ENCODE measurements at regions not wholly inside any gene's neighbourhood (a gene's known extent, or its start where the extent isn't known, plus 50 kb on each side); places are given as distances from the start of the nearest gene placed in this dataset.
"Not testable (repeated sequence)": the region's sequence is repeated elsewhere in the genome, so short reads cannot be mapped to it uniquely, and the experiment has no call there.

DNA sequence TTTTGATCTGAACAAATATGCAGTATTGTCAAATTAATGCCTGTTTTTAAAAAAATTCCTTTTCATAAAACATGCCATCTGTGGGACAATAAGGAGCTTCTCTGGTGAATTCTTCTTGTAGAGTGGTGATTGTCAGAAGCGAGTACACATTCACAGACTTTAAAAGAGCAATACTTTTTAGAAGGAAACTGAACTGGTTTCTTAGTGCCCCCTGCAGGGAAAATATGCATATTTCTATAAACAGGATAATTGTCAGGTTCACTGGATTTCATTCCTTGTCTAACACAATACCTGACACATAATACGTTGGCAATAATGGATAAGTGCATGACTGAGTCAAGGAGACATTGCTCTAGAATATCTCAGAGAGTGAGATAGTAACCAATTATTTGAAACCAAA lies 133.7 kb downstream of the KIF4B start:
- DNase-seq (ENCODE audit: low read depth): no peak
- TF ChIP-seq CTCF (conservative IDR thresholded peaks at IDR 0.05; ENCODE audit: low read depth, low read length): peak; percentile 30
- H3K4me3 ChIP-seq (ENCODE audit: low read length): no peak overlapping the region

- H3K4me3 ChIP-seq (ENCODE audit: low read length): no peak overlapping the region
- TF ChIP-seq CTCF (conservative IDR thresholded peaks at IDR 0.05; ENCODE audit: low read depth, low read length): no peak
- no peak for DNase-seq (ENCODE audit: low read depth)
Observed at GRCh38 chr5:155148694-155149093, 135.1 kb downstream of the KIF4B start.

GRCh38 chr5:155150012-155150411 lies 136.5 kb downstream of the KIF4B start:
- H3K4me3 ChIP-seq (ENCODE audit: low read length): no peak overlapping the region
- no peak for DNase-seq (ENCODE audit: low read depth)
- no peak for TF ChIP-seq CTCF (conservative IDR thresholded peaks at IDR 0.05; ENCODE audit: low read depth, low read length)

GRCh38 chr5:155154973-155155372 lies 141.4 kb downstream of the KIF4B start:
- no peak for TF ChIP-seq CTCF (conservative IDR thresholded peaks at IDR 0.05; ENCODE audit: low read depth, low read length)
- no peak overlapping the region for H3K4me3 ChIP-seq (ENCODE audit: low read length)
- DNase-seq (ENCODE audit: low read depth): peak; percentile 8

DNA sequence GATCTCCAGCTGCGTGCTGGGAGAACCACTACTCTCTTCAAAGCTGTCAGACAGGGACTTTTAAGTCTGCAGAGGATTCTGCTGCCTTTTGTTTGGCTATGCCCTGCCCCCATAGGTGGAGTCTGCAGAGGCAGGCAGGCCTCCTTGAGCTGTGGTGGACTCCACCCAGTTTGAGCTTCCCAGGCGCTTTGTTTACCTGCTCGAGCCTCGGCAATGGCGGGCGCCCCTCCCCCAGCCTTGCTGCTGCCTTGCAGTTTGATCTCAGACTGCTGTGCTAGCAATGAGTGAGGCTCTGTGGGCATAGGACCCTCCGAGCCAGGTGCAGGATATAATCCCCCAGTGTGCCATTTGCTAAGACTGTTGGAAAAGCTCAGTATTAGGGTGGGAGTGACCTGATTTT lies 149.5 kb downstream of the KIF4B start:
- not testable (repeated sequence) for DNase-seq (ENCODE audit: low read depth); H3K4me3 ChIP-seq (ENCODE audit: low read length)

DNA sequence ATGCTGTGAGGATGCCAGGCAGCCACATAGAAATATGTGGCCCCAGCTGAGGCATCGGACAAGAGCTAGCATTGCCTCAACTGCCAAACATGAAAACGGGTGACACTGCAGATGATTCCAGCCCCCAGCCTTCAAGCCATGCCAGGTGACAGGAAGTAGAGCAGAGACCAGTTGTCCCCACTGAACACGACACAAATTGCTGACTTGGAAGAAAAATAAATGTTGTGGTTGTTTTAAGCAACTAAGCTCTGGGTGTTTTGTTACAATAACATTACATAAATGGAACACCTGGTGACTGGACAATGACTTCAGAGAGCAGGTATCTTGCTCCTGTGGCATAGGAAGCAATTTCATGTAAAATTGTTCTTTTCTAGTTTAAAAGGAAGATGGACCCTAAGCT lies 154.2 kb downstream of the KIF4B start:
- no peak for DNase-seq (ENCODE audit: low read depth)
- no peak overlapping the region for H3K4me3 ChIP-seq (ENCODE audit: low read length)
- TF ChIP-seq CTCF (conservative IDR thresholded peaks at IDR 0.05; ENCODE audit: low read depth, low read length): no peak

- H3K4me3 ChIP-seq (ENCODE audit: low read length): no peak overlapping the region
- no peak for TF ChIP-seq CTCF (conservative IDR thresholded peaks at IDR 0.05; ENCODE audit: low read depth, low read length)
- DNase-seq (ENCODE audit: low read depth): no peak
Observed at GRCh38 chr5:155181542-155181941, 168.0 kb downstream of the KIF4B start.

DNA sequence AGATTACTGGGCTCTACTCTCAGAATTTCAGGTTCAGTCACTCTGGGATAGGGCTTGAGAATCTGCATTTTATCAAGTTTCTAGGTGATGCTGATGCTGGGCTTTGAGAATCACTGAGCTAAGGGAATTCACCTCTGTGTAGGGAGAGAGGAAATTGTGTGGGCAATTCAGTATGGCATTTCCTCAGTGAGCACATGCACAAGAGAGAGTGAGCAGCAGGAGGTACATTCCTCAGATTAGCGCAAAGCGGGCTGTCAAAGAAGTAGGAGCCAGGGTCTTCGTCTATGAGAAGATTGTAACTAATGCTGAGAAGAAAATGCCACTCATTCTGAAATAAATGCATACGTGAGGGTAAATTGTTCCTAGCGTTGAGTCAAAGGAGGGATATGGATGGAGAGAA lies 175.9 kb downstream of the KIF4B start:
- H3K4me3 ChIP-seq (ENCODE audit: low read length): no peak overlapping the region
- TF ChIP-seq CTCF (conservative IDR thresholded peaks at IDR 0.05; ENCODE audit: low read depth, low read length): no peak
- no peak for DNase-seq (ENCODE audit: low read depth)

All from retinal pigment epithelial cell (primary cell).